Liver (tissue), 8 donors: ENCODE measurements at regions not wholly inside any gene's neighbourhood (a gene's known extent, or its start where the extent isn't known, plus 50 kb on each side); places are given as distances from the start of the nearest gene placed in this dataset.

Experiments
- DNase-seq: peaks from one replicate; pipeline ENCODE4 v3.0.0-alpha.2; 2017; ENCODE audit warnings: low spot score
- H3K27ac ChIP-seq, 2 donors: one replicate each; pipeline ENCODE4 v1.7.0; 2013; ENCODE audit warnings: inconsistent platforms in 2 of 2, low read length in 2 of 2, control low read depth in 1 of 2, low read depth in 1 of 2, mild to moderate bottlenecking in 1 of 2
- H3K27me3 ChIP-seq, 4 donors: one replicate each; pipeline versions ENCODE4 v1.6.1 to v1.7.0; 2013; ENCODE audit warnings: low read length in 3 of 4, inconsistent platforms in 1 of 4, mild to moderate bottlenecking in 1 of 4, moderate library complexity in 1 of 4; ENCODE audit not compliant: control insufficient read depth in 4 of 4, insufficient read depth in 4 of 4
- H3K36me3 ChIP-seq, 4 donors: one replicate each; pipeline versions ENCODE4 v1.6.1 to v1.7.0; 2013; ENCODE audit warnings: low read length in 3 of 4, mild to moderate bottlenecking in 3 of 4, low read depth in 1 of 4, moderate library complexity in 1 of 4; ENCODE audit not compliant: control insufficient read depth in 4 of 4, insufficient read depth in 3 of 4
- H3K4me1 ChIP-seq, 4 donors: one replicate each; pipeline versions ENCODE4 v1.6.1 to v1.7.0; 2013; ENCODE audit warnings: low read length in 3 of 4, mild to moderate bottlenecking in 3 of 4, moderate library complexity in 1 of 4; ENCODE audit not compliant: control insufficient read depth in 4 of 4, insufficient read depth in 4 of 4
- H3K4me3 ChIP-seq, 3 donors: one replicate each; pipeline versions ENCODE4 v1.6.1 to v1.7.0; 2013; ENCODE audit warnings: low read length in 3 of 3, control low read depth in 1 of 3, low read depth in 1 of 3, mild to moderate bottlenecking in 1 of 3
- H3K9ac ChIP-seq, 2 donors: one replicate each; pipeline ENCODE4 v1.7.0; 2013; ENCODE audit warnings: low read length in 2 of 2, mild to moderate bottlenecking in 2 of 2, moderate library complexity in 2 of 2, control low read depth in 1 of 2, low read depth in 1 of 2
- H3K9me3 ChIP-seq, 4 donors: one replicate each; pipeline versions ENCODE4 v1.6.1 to v1.7.0; 2013; ENCODE audit warnings: low read length in 3 of 4; ENCODE audit not compliant: control insufficient read depth in 4 of 4
- EGR1 ChIP-seq, 2 donors: IDR thresholded peaks; 2 replicates each; pipeline ENCODE4 v1.6.1; 2016 to 2018; ENCODE audit warnings: antibody characterized with exemption in 2 of 2, low read depth in 2 of 2
- FOXA2 ChIP-seq: IDR thresholded peaks from 2 replicates; pipeline ENCODE4 v1.6.1; 2016; ENCODE audit warnings: antibody characterized with exemption
- GABPA ChIP-seq, 2 donors: IDR thresholded peaks in 1 of 2; conservative IDR thresholded peaks in 1 of 2; 2 replicates each; pipeline ENCODE4 v1.6.1; 2016; ENCODE audit warnings: antibody characterized with exemption in 2 of 2, mild to moderate bottlenecking in 1 of 2, moderate library complexity in 1 of 2
- HNF4A ChIP-seq, 2 donors: conservative IDR thresholded peaks; 2 replicates each; pipeline ENCODE4 v1.6.1; 2016; ENCODE audit warnings: antibody characterized with exemption in 2 of 2, mild to moderate bottlenecking in 2 of 2
- HNF4G ChIP-seq: IDR thresholded peaks from 2 replicates; pipeline ENCODE4 v1.6.1; 2016; ENCODE audit warnings: antibody characterized with exemption
- JUND ChIP-seq, 2 donors: IDR thresholded peaks; 2 replicates each; pipeline ENCODE4 v1.6.1; 2016; ENCODE audit warnings: antibody characterized with exemption in 2 of 2
- NR2F2 ChIP-seq: IDR thresholded peaks from 2 replicates; pipeline ENCODE4 v1.6.1; 2016; ENCODE audit warnings: antibody characterized with exemption
- RAD21 ChIP-seq, 2 donors: IDR thresholded peaks; 2 replicates each; pipeline ENCODE4 v1.6.1; 2016; ENCODE audit warnings: antibody characterized with exemption in 2 of 2, mild to moderate bottlenecking in 2 of 2
- RXRA ChIP-seq, 2 donors: IDR thresholded peaks; 2 replicates each; pipeline ENCODE4 v1.6.1; 2017 to 2018; ENCODE audit warnings: antibody characterized with exemption in 2 of 2, mild to moderate bottlenecking in 1 of 2
- SP1 ChIP-seq: IDR thresholded peaks from 2 replicates; pipeline ENCODE4 v1.6.1; 2018; ENCODE audit warnings: antibody characterized with exemption, mild to moderate bottlenecking
- TAF1 ChIP-seq: conservative IDR thresholded peaks from 2 replicates; pipeline ENCODE4 v1.6.1; 2016; ENCODE audit warnings: antibody characterized with exemption, mild to moderate bottlenecking
- YY1 ChIP-seq: IDR thresholded peaks from 2 replicates; pipeline ENCODE4 v1.6.1; 2016; ENCODE audit warnings: antibody characterized with exemption, mild to moderate bottlenecking
- WGBS: extraction: QIAGEN DNeasy Blood & Tissue Kit; methylation state at CpG from one replicate; pipeline ENCODE4 v1.1.7; 2013; 5-methylcytosine and 5-hydroxymethylcytosine counted together
- TF ChIP-seq, protein P1 (sequence below): fragments of 150-350 bp; IDR thresholded peaks from 2 replicates; pipeline ENCODE4 v1.5.1; 2017; ENCODE audit warnings: improper control_type of control experiment, low read depth, low read length; ENCODE audit not compliant: missing input control
- TF ChIP-seq, protein P2 (sequence below): IDR thresholded peaks from 2 replicates; pipeline ENCODE4 v1.6.1; 2016; ENCODE audit warnings: antibody characterized with exemption
- TF ChIP-seq, protein P3 (sequence below): IDR thresholded peaks from 2 replicates; pipeline ENCODE4 v1.6.1; 2016; ENCODE audit warnings: antibody characterized with exemption
- TF ChIP-seq, protein P4 (sequence below): IDR thresholded peaks from 2 replicates; pipeline ENCODE4 v1.6.1; 2016; ENCODE audit warnings: antibody characterized with exemption
- donor health status: healthy.
- donor health status: healthy.
- donor health status: healthy.
- donor health status: healthy.
- donor health status: healthy.

DNA sequence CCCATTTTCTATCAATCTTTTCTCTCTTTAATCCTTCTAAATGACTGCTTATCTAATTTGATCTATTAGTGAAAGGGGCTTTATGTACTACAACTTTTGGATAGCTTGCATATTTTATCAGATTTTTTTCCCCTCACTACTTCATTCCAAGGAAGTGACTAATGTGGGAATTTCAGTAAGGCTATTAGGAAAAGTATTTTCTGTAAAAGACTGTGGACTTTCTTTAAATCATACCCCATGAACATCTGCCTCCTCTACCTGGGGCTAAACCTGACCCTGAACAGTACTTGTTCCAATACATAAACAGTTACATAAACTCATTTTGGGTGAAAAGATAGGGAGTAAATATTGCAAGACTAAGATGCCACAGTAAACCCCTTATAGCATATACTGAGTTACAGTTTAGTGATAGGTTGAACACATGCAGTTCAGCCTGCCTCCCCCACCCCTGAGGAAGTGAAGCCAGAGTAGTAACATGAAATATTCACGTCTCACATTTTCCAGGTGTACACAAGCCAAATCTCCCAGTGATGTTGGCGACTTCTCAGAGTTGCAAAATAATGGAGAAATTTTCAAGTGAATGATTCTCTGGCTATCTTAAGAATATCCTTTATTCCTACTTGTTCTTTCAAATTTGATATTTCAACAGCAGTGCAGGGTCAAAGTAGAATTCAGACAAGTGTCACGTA lies 590.9 kb upstream of the ZEB2 start:
- Histone ChIP-seq H3K36me3 (no peaks in the 10 kb centered on the region), H3K27me3 (no peaks in the 10 kb centered on the region), H3K27ac (no peak overlapping the region), H3K9me3 (no peaks in the 10 kb centered on the region), H3K4me3 (no peak overlapping the region), H3K9ac (no peak overlapping the region), H3K4me1 (no peaks in the 10 kb centered on the region)
- TF ChIP-seq RXRA (IDR thresholded peaks at IDR 0.05) (no peak), HNF4A (conservative IDR thresholded peaks at IDR 0.05) (no peak), NR2F2 (no peak), SP1 (no peak), TAF1 (no peak), YY1 (no peak), RAD21 (IDR thresholded peaks at IDR 0.05) (no peak), FOXA2 (no peak)
- TF ChIP-seq, protein P1, sequence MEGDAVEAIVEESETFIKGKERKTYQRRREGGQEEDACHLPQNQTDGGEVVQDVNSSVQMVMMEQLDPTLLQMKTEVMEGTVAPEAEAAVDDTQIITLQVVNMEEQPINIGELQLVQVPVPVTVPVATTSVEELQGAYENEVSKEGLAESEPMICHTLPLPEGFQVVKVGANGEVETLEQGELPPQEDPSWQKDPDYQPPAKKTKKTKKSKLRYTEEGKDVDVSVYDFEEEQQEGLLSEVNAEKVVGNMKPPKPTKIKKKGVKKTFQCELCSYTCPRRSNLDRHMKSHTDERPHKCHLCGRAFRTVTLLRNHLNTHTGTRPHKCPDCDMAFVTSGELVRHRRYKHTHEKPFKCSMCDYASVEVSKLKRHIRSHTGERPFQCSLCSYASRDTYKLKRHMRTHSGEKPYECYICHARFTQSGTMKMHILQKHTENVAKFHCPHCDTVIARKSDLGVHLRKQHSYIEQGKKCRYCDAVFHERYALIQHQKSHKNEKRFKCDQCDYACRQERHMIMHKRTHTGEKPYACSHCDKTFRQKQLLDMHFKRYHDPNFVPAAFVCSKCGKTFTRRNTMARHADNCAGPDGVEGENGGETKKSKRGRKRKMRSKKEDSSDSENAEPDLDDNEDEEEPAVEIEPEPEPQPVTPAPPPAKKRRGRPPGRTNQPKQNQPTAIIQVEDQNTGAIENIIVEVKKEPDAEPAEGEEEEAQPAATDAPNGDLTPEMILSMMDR: no peak
- TF ChIP-seq, protein P2, sequence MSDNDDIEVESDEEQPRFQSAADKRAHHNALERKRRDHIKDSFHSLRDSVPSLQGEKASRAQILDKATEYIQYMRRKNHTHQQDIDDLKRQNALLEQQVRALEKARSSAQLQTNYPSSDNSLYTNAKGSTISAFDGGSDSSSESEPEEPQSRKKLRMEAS: no peak
- TF ChIP-seq, protein P3, sequence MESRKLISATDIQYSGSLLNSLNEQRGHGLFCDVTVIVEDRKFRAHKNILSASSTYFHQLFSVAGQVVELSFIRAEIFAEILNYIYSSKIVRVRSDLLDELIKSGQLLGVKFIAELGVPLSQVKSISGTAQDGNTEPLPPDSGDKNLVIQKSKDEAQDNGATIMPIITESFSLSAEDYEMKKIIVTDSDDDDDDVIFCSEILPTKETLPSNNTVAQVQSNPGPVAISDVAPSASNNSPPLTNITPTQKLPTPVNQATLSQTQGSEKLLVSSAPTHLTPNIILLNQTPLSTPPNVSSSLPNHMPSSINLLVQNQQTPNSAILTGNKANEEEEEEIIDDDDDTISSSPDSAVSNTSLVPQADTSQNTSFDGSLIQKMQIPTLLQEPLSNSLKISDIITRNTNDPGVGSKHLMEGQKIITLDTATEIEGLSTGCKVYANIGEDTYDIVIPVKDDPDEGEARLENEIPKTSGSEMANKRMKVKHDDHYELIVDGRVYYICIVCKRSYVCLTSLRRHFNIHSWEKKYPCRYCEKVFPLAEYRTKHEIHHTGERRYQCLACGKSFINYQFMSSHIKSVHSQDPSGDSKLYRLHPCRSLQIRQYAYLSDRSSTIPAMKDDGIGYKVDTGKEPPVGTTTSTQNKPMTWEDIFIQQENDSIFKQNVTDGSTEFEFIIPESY: no peak
- TF ChIP-seq, protein P4, sequence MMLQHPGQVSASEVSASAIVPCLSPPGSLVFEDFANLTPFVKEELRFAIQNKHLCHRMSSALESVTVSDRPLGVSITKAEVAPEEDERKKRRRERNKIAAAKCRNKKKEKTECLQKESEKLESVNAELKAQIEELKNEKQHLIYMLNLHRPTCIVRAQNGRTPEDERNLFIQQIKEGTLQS: no peak
- 92% methylated on average over 3 of the region's 3 CpGs for WGBS
- no peak for DNase-seq

DNA sequence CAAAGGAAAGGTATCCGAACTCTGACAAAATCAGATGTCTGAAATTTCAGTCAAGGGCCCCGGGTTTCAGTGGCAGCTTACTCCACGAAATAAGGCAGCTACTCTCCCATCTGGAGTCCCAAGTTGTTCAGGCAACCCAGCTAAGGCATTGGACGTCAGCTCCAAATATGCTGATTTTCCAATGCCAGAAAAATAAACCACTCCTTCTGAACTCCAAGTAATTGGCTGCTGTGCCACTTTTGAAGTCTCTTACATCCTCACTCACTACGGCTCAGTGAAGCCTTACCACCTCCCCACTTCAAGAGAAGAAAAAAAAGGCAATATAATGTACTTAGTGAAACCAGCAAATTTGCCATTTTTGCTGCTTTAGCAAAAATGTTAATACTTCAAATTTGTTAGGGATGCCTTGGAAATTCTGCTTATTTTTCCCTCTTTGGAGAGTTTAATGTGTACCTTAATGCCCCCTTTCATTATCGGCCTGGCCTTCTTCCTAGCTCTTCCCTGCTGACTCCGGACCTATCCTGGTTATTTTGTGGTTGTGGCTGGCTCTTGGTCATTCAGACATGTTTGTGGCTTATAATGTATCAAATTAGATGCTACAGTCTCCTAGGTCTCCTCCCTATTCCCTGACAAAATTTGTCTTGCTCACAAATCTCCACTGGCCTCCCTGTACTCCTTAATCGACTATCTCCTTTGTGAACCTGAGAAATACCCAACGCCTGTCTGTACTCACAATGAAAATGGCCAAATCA lies 589.2 kb upstream of the ZEB2 start:
- Histone ChIP-seq H3K27me3 (no peaks in the 10 kb centered on the region), H3K9ac (no peak overlapping the region), H3K4me3 (no peak overlapping the region), H3K36me3 (no peaks in the 10 kb centered on the region), H3K9me3 (no peaks in the 10 kb centered on the region), H3K4me1 (no peaks in the 10 kb centered on the region), H3K27ac (no peak overlapping the region)
- DNase-seq: no peak
- WGBS: 89% methylated on average over 9 of the region's 9 CpGs
- no peak for TF ChIP-seq EGR1 (IDR thresholded peaks at IDR 0.05; ENCODE audit: low read depth in 2 of 2)
- TF ChIP-seq HNF4A (conservative IDR thresholded peaks at IDR 0.05): no peak
- TF ChIP-seq RXRA (IDR thresholded peaks at IDR 0.05): no peak
- TF ChIP-seq HNF4G: no peak
- TF ChIP-seq GABPA (IDR thresholded peaks at IDR 0.05 in 1 of 2, conservative IDR thresholded peaks at IDR 0.05 in 1 of 2): no peak
- TF ChIP-seq JUND (IDR thresholded peaks at IDR 0.05): no peak
- TF ChIP-seq SP1: no peak
- no peak for TF ChIP-seq YY1
- no peak for TF ChIP-seq RAD21 (IDR thresholded peaks at IDR 0.05)
